OCI-LY7 (cell line): ENCODE measurements at regions not wholly inside any gene's neighbourhood (a gene's known extent, or its start where the extent isn't known, plus 50 kb on each side); places are given as distances from the start of the nearest gene placed in this dataset.

Experiments
- EZH2phosphoT487 ChIP-seq: fragments of 200-600 bp; sonication (generic); IDR thresholded peaks from 2 replicates; pipeline ENCODE4 v1.6.1; 2018; ENCODE audit warnings: low read depth, borderline replicate concordance, mild to moderate bottlenecking, mixed run types, antibody characterized with exemption, low read length, moderate library complexity, mixed read lengths
- TF ChIP-seq, protein P1 (sequence below): fragments of 200-600 bp; sonication (generic); conservative IDR thresholded peaks from 2 replicates; pipeline ENCODE4 v1.5.1; 2014; ENCODE audit warnings: mild to moderate bottlenecking, antibody characterized with exemption, low read length, moderate library complexity, mixed read lengths

GRCh38 chr7:67661-68395 lies 124.5 kb upstream of the FAM20C start:
- TF ChIP-seq, protein P1, sequence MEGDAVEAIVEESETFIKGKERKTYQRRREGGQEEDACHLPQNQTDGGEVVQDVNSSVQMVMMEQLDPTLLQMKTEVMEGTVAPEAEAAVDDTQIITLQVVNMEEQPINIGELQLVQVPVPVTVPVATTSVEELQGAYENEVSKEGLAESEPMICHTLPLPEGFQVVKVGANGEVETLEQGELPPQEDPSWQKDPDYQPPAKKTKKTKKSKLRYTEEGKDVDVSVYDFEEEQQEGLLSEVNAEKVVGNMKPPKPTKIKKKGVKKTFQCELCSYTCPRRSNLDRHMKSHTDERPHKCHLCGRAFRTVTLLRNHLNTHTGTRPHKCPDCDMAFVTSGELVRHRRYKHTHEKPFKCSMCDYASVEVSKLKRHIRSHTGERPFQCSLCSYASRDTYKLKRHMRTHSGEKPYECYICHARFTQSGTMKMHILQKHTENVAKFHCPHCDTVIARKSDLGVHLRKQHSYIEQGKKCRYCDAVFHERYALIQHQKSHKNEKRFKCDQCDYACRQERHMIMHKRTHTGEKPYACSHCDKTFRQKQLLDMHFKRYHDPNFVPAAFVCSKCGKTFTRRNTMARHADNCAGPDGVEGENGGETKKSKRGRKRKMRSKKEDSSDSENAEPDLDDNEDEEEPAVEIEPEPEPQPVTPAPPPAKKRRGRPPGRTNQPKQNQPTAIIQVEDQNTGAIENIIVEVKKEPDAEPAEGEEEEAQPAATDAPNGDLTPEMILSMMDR: 0 out of 2 replicates have a peak, but pooled peaks have one; percentile 33
- no peak for TF ChIP-seq EZH2phosphoT487
